HEK293 (cell line): ENCODE measurements at regions not wholly inside any gene's neighbourhood (a gene's known extent, or its start where the extent isn't known, plus 50 kb on each side); places are given as distances from the start of the nearest gene placed in this dataset.

ENCODE experiments used
- EGR2 ChIP-seq: fragments of 450-650 bp; formaldehyde crosslinking; IDR thresholded peaks from 2 replicates; pipeline ENCODE4 v1.5.1; 2016; ENCODE audit warnings: low read depth, missing biosample characterization, missing genetic modification characterization
- GLI2 ChIP-seq: fragments of 450-650 bp; formaldehyde crosslinking; IDR thresholded peaks from 2 replicates; pipeline ENCODE4; 2017; ENCODE audit warnings: missing biosample characterization, missing genetic modification characterization, low read depth, borderline replicate concordance
- HIC1 ChIP-seq: fragments of 450-650 bp; formaldehyde crosslinking; IDR thresholded peaks from 2 replicates; pipeline ENCODE4 v1.5.1; 2016; ENCODE audit warnings: missing biosample characterization, missing genetic modification characterization
- IKZF3 ChIP-seq: fragments of 450-650 bp; IDR thresholded peaks from 2 replicates; pipeline ENCODE4 v1.5.0; 2018; ENCODE audit warnings: missing biosample characterization, mild to moderate bottlenecking, missing genetic modification characterization, moderate library complexity
- KLF10 ChIP-seq: fragments of 450-650 bp; IDR thresholded peaks from 2 replicates; pipeline ENCODE4 v1.5.1; 2018; ENCODE audit warnings: missing biosample characterization, mild to moderate bottlenecking, missing genetic modification characterization
- KLF17 ChIP-seq: fragments of 450-650 bp; formaldehyde crosslinking; IDR thresholded peaks from 2 replicates; pipeline ENCODE4 v1.5.1; 2016; ENCODE audit warnings: missing biosample characterization, missing genetic modification characterization
- MEIS1 ChIP-seq: sonication (generic); formaldehyde crosslinking; IDR thresholded peaks from 2 replicates; pipeline ENCODE4 v1.8.1; 2022; ENCODE audit warnings: missing genetic modification reagents, mild to moderate bottlenecking, borderline replicate concordance
- ZBTB17 ChIP-seq: fragments of 450-650 bp; formaldehyde crosslinking; IDR thresholded peaks from 2 replicates; pipeline ENCODE4 v1.5.1; 2016; ENCODE audit warnings: missing biosample characterization, missing genetic modification characterization
- ZBTB20 ChIP-seq: fragments of 450-650 bp; formaldehyde crosslinking; IDR thresholded peaks from 2 replicates; pipeline ENCODE4 v1.5.1; 2016; ENCODE audit warnings: missing biosample characterization, missing genetic modification characterization
- ZBTB44 ChIP-seq: fragments of 450-650 bp; IDR thresholded peaks from 2 replicates; pipeline ENCODE4 v1.5.1; 2018; ENCODE audit warnings: missing biosample characterization, mild to moderate bottlenecking, missing genetic modification characterization
- ZFHX2 ChIP-seq: fragments of 450-650 bp; formaldehyde crosslinking; conservative IDR thresholded peaks from 2 replicates; pipeline ENCODE4 v1.5.1; 2016; ENCODE audit warnings: missing biosample characterization, missing genetic modification characterization
- ZFP37 ChIP-seq: fragments of 450-650 bp; formaldehyde crosslinking; IDR thresholded peaks from 2 replicates; pipeline ENCODE4 v1.5.1; 2016; ENCODE audit warnings: missing biosample characterization, missing genetic modification characterization
- ZNF112 ChIP-seq: fragments of 450-650 bp; formaldehyde crosslinking; IDR thresholded peaks from 2 replicates; pipeline ENCODE4 v1.5.0; 2017; ENCODE audit warnings: missing biosample characterization, missing genetic modification characterization
- ZNF157 ChIP-seq: fragments of 450-650 bp; formaldehyde crosslinking; IDR thresholded peaks from 2 replicates; pipeline ENCODE4 v1.5.1; 2016; ENCODE audit warnings: missing biosample characterization, missing genetic modification characterization
- ZNF169 ChIP-seq: fragments of 450-650 bp; formaldehyde crosslinking; IDR thresholded peaks from 2 replicates; pipeline ENCODE4 v1.5.1; 2016; ENCODE audit warnings: missing biosample characterization, missing genetic modification characterization
- ZNF174 ChIP-seq: fragments of 450-650 bp; formaldehyde crosslinking; IDR thresholded peaks from 2 replicates; pipeline ENCODE4 v1.5.0; 2017; ENCODE audit warnings: missing biosample characterization, mild to moderate bottlenecking, missing genetic modification characterization
- ZNF2 ChIP-seq: fragments of 450-650 bp; formaldehyde crosslinking; IDR thresholded peaks from 2 replicates; pipeline ENCODE4 v1.5.1; 2016; ENCODE audit warnings: missing biosample characterization, missing genetic modification characterization
- ZNF221 ChIP-seq: fragments of 450-650 bp; formaldehyde crosslinking; IDR thresholded peaks from 2 replicates; pipeline ENCODE4 v1.5.1; 2017; ENCODE audit warnings: missing biosample characterization, missing genetic modification characterization, borderline replicate concordance
- ZNF23 ChIP-seq: fragments of 450-650 bp; formaldehyde crosslinking; IDR thresholded peaks from 2 replicates; pipeline ENCODE4 v1.5.1; 2016; ENCODE audit warnings: missing biosample characterization, missing genetic modification characterization, borderline replicate concordance
- ZNF239 ChIP-seq: fragments of 450-650 bp; formaldehyde crosslinking; IDR thresholded peaks from 2 replicates; pipeline ENCODE4 v1.5.1; 2016; ENCODE audit warnings: missing biosample characterization, missing genetic modification characterization
- ZNF510 ChIP-seq: fragments of 450-650 bp; formaldehyde crosslinking; IDR thresholded peaks from 2 replicates; pipeline ENCODE4 v1.5.1; 2018; ENCODE audit warnings: mild to moderate bottlenecking, missing genetic modification characterization, missing biosample characterization; ENCODE audit not compliant: insufficient replicate concordance
- ZNF548 ChIP-seq: fragments of 450-650 bp; formaldehyde crosslinking; IDR thresholded peaks from 2 replicates; pipeline ENCODE4 v1.5.1; 2016; ENCODE audit warnings: missing biosample characterization, missing genetic modification characterization
- ZNF549 ChIP-seq: fragments of 450-650 bp; IDR thresholded peaks from 2 replicates; pipeline ENCODE4 v1.5.1; 2018; ENCODE audit warnings: missing biosample characterization, missing genetic modification characterization, mild to moderate bottlenecking, inconsistent platforms, moderate library complexity
- ZNF561 ChIP-seq: fragments of 450-650 bp; IDR thresholded peaks from 2 replicates; pipeline ENCODE4 v1.5.1; 2018; ENCODE audit warnings: missing biosample characterization, missing genetic modification characterization, borderline replicate concordance
- ZNF596 ChIP-seq: fragments of 450-650 bp; IDR thresholded peaks from 2 replicates; pipeline ENCODE4 v1.5.0; 2018; ENCODE audit warnings: missing biosample characterization, mild to moderate bottlenecking, missing genetic modification characterization, moderate library complexity
- ZNF623 ChIP-seq: fragments of 450-650 bp; formaldehyde crosslinking; IDR thresholded peaks from 2 replicates; pipeline ENCODE4 v1.5.1; 2016; ENCODE audit warnings: missing biosample characterization, missing genetic modification characterization
- ZNF624 ChIP-seq: fragments of 450-650 bp; formaldehyde crosslinking; IDR thresholded peaks from 2 replicates; pipeline ENCODE4 v1.5.1; 2017; ENCODE audit warnings: missing biosample characterization, missing genetic modification characterization
- ZNF639 ChIP-seq: fragments of 450-650 bp; formaldehyde crosslinking; IDR thresholded peaks from 2 replicates; pipeline ENCODE4 v1.5.1; 2016; ENCODE audit warnings: missing biosample characterization, missing genetic modification characterization
- ZNF664 ChIP-seq: fragments of 450-650 bp; formaldehyde crosslinking; IDR thresholded peaks from 2 replicates; pipeline ENCODE4 v1.5.1; 2016; ENCODE audit warnings: missing biosample characterization, missing genetic modification characterization
- ZNF837 ChIP-seq: fragments of 450-650 bp; formaldehyde crosslinking; IDR thresholded peaks from 2 replicates; pipeline ENCODE4 v1.5.1; 2016; ENCODE audit warnings: missing biosample characterization, missing genetic modification characterization
- ZSCAN18 ChIP-seq: fragments of 450-650 bp; formaldehyde crosslinking; IDR thresholded peaks from 2 replicates; pipeline ENCODE4 v1.5.1; 2016; ENCODE audit warnings: missing biosample characterization, missing genetic modification characterization
- TF ChIP-seq, protein P1 (sequence below): fragments of 450-650 bp; formaldehyde crosslinking; IDR thresholded peaks from 2 replicates; pipeline ENCODE4 v1.5.1; 2016; ENCODE audit warnings: missing biosample characterization, missing genetic modification characterization

GRCh38 chr6:150465610-150466009 lies 96.8 kb downstream of the IYD start (continued):
- TF ChIP-seq HIC1 (tag by site-specific recombination) (peak; percentile 87), ZNF174 (tag by site-specific recombination) (no peak), GLI2 (no peak), ZBTB20 (tag by site-specific recombination) (no peak), ZBTB17 (peak; percentile 50), ZNF639 (tag by site-specific recombination) (0 out of 2 replicates have a peak, but pooled peaks have one; percentile 42), ZNF548 (no peak), ZBTB44 (tag by site-specific recombination) (0 out of 2 replicates have a peak, but pooled peaks have one; percentile 6), ZNF596 (tag by site-specific recombination) (no peak), ZNF112 (tag by site-specific recombination) (no peak), ZFHX2 (tag by site-specific recombination) (peak; percentile 46), ZSCAN18 (tag by site-specific recombination) (no peak), KLF17 (tag by site-specific recombination) (no peak), ZNF549 (tag by site-specific recombination) (no peak), MEIS1 (no peak), ZNF157 (tag by site-specific recombination) (no peak), ZNF239 (no peak), IKZF3 (tag by site-specific recombination) (no peak), ZNF837 (tag by site-specific recombination) (no peak), ZNF2 (tag by site-specific recombination) (0 out of 2 replicates have a peak, but pooled peaks have one; percentile 26), ZFP37 (tag by site-specific recombination) (0 out of 2 replicates have a peak, but pooled peaks have one; percentile 13), ZNF23 (tag by site-specific recombination) (no peak), ZNF221 (no peak), EGR2 (tag by site-specific recombination) (no peak), ZNF510 (no peak), KLF10 (tag by site-specific recombination) (no peak), ZNF623 (tag by site-specific recombination) (no peak), ZNF624 (no peak), ZNF664 (tag by site-specific recombination) (peak; percentile 98), ZNF561 (tag by site-specific recombination) (no peak), ZNF169 (no peak)
- TF ChIP-seq, protein P1, sequence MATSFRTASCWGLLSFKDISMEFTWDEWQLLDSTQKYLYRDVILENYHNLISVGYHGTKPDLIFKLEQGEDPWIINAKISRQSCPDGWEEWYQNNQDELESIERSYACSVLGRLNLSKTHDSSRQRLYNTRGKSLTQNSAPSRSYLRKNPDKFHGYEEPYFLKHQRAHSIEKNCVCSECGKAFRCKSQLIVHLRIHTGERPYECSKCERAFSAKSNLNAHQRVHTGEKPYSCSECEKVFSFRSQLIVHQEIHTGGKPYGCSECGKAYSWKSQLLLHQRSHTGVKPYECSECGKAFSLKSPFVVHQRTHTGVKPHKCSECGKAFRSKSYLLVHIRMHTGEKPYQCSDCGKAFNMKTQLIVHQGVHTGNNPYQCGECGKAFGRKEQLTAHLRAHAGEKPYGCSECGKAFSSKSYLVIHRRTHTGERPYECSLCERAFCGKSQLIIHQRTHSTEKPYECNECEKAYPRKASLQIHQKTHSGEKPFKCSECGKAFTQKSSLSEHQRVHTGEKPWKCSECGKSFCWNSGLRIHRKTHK (tag by site-specific recombination), result no peak
